HuH-7 (cell line): ENCODE measurements at regions not wholly inside any gene's neighbourhood (a gene's known extent, or its start where the extent isn't known, plus 50 kb on each side); places are given as distances from the start of the nearest gene placed in this dataset.
A peak's percentile ranks its signal among the peaks of the same experiment; 100 is the strongest.

Source experiments
- DNase-seq: peaks from one replicate; pipeline ENCODE4 v3.0.0; 2011; ENCODE audit warnings: low spot score

- DNase-seq, result peak; percentile 76
These were observed 51.5 kb upstream of the LRRC32 start for GRCh38 chr11:76721755-76722677.

GRCh38 chr11:76723142-76723541 lies 52.6 kb upstream of the LRRC32 start:
- DNase-seq, result peak; percentile 25

- DNase-seq, result no peak
These were observed 53.0 kb upstream of the LRRC32 start for GRCh38 chr11:76723548-76723947.

GRCh38 chr11:76724171-76724768 lies 53.7 kb upstream of the LRRC32 start:
- peak; percentile 37 for DNase-seq

- DNase-seq, result no peak
These were observed 54.9 kb upstream of the TSKU start for GRCh38 chr11:76728227-76728626.

- DNase-seq, result no peak
These were observed 54.4 kb upstream of the TSKU start for GRCh38 chr11:76728778-76729177.

- DNase-seq, result no peak
These were observed 53.9 kb upstream of the TSKU start for GRCh38 chr11:76729214-76729613.

GRCh38 chr11:76730887-76731565 lies 52.1 kb upstream of the TSKU start:
- no peak for DNase-seq

- DNase-seq, result no peak
These were observed 50.5 kb upstream of the TSKU start for GRCh38 chr11:76732643-76733042.
